PC-9 (cell line): ENCODE measurements at regions not wholly inside any gene's neighbourhood (a gene's known extent, or its start where the extent isn't known, plus 50 kb on each side); places are given as distances from the start of the nearest gene placed in this dataset.
"Not testable (repeated sequence)": the region's sequence is repeated elsewhere in the genome, so short reads cannot be mapped to it uniquely, and the experiment has no call there.

Source experiments
- BruUV-seq: library from RNA; stranded (reverse); fragments of 400-500 nt; replicated peaks from 2 replicates; lab custom pipeline; 2021; lab: Mats Ljungman, UMichigan
- CTCF ChIA-PET: fragments of 300-600 bp; sonication (Branson Sonifier 250); formaldehyde crosslinking; loops from one replicate; lab custom pipeline; 2022; ENCODE audit warnings: antibody characterized with exemption; lab: Charles Lee
- POLR2A ChIA-PET: fragments of 300-600 bp; sonication (Branson Sonifier 250); formaldehyde crosslinking; loops from one replicate; lab custom pipeline; 2022; ENCODE audit warnings: antibody characterized with exemption; ENCODE audit not compliant: unreplicated experiment; lab: Charles Lee
- DNase-seq, 2 experiments: peaks; one replicate each; pipeline versions ENCODE4 v3.0.0 to v3.0.0-alpha.2; 2015 to 2022; ENCODE audit warnings: mixed read lengths in 1 of 2
- H2AFZ ChIP-seq: fragments of 200-600 bp; sonication (generic); 2 replicates; pipeline ENCODE4 v1.8.1; 2017; ENCODE audit warnings: antibody characterized with exemption
- H3F3A ChIP-seq: fragments of 200-600 bp; sonication (generic); 2 replicates; pipeline ENCODE4 v1.8.1; 2017; ENCODE audit warnings: antibody characterized with exemption, mild to moderate bottlenecking, low read depth; ENCODE audit not compliant: insufficient read depth
- H3K27ac ChIP-seq: fragments of 200-600 bp; sonication (generic); 2 replicates; pipeline ENCODE4 v1.6.1; 2016; ENCODE audit warnings: mixed run types
- H3K27me3 ChIP-seq: fragments of 200-600 bp; sonication (generic); 2 replicates; pipeline ENCODE4 v1.6.1; 2016; ENCODE audit warnings: low read depth, mixed run types; ENCODE audit not compliant: insufficient read depth
- H3K36me3 ChIP-seq: fragments of 200-600 bp; sonication (generic); 2 replicates; pipeline ENCODE4 v1.6.1; 2016; ENCODE audit warnings: low read depth, mixed run types
- H3K4me1 ChIP-seq: fragments of 200-600 bp; sonication (generic); replicated peaks from 2 replicates; pipeline ENCODE4 v1.6.1; 2016; ENCODE audit warnings: mixed run types; ENCODE audit not compliant: insufficient read depth
- H3K4me2 ChIP-seq: fragments of 200-600 bp; sonication (generic); 2 replicates; pipeline ENCODE4 v1.6.1; 2017; ENCODE audit warnings: mixed run types
- H3K4me3 ChIP-seq: fragments of 200-600 bp; sonication (generic); 2 replicates; pipeline ENCODE4 v1.6.1; 2016; ENCODE audit warnings: mixed run types
- H3K79me2 ChIP-seq: fragments of 200-600 bp; sonication (generic); 2 replicates; pipeline ENCODE4 v1.6.1; 2017; ENCODE audit warnings: low read depth, mixed run types
- H3K9me2 ChIP-seq: fragments of 200-600 bp; sonication (generic); 2 replicates; pipeline ENCODE4 v1.8.1; 2017; ENCODE audit warnings: mild to moderate bottlenecking; ENCODE audit not compliant: insufficient read depth
- H3K9me3 ChIP-seq: fragments of 200-600 bp; sonication (generic); 2 replicates; pipeline ENCODE4 v1.8.1; 2016; ENCODE audit warnings: low read depth; ENCODE audit not compliant: insufficient read depth
- H4K20me1 ChIP-seq: fragments of 200-600 bp; sonication (generic); 2 replicates; pipeline ENCODE4 v1.8.1; 2017; ENCODE audit not compliant: insufficient read depth
- CTCF ChIP-seq: fragments of 200-600 bp; sonication (generic); conservative IDR thresholded peaks from 2 replicates; pipeline ENCODE4 v1.6.1; 2017; ENCODE audit warnings: mixed run types, antibody characterized with exemption, mild to moderate bottlenecking, moderate library complexity
- EZH2 ChIP-seq: fragments of 200-600 bp; sonication (generic); IDR thresholded peaks from 2 replicates; pipeline ENCODE4 v1.8.0; 2017; ENCODE audit warnings: antibody characterized with exemption, low read depth
- intact Hi-C: fragments of 100-400 bp; cut with micrococcal nuclease; formaldehyde crosslinking; loops from one replicate; pipeline ENCODE4 v1.10.0; 2022; ENCODE audit not compliant: unreplicated experiment

- H3K27me3 ChIP-seq: no peaks in the 10 kb centered on the region
- H3K4me3 ChIP-seq: no peak overlapping the region
- no peak overlapping the region for H2AFZ ChIP-seq
- H3K36me3 ChIP-seq: no peaks in the 10 kb centered on the region
- CTCF ChIA-PET: no interaction called here
- no peak for DNase-seq
- no peaks in the 10 kb centered on the region for H4K20me1 ChIP-seq
- intact Hi-C loops: no loop called here
- H3K4me2 ChIP-seq: no peak overlapping the region
- no peaks in the 10 kb centered on the region for H3F3A ChIP-seq
- no peaks in the 10 kb centered on the region for H3K4me1 ChIP-seq
- no TSS peak for BruUV-seq
- TF ChIP-seq EZH2 (no peak), CTCF (no peak)
- 0 out of 2 replicates have a peak, but pooled peaks cover 1% of the 10 kb centered on the region for H3K9me3 ChIP-seq
- no peak overlapping the region for H3K27ac ChIP-seq
- POLR2A ChIA-PET: no interaction called here
- H3K79me2 ChIP-seq: no peaks in the 10 kb centered on the region
- H3K9me2 ChIP-seq: no peaks in the 10 kb centered on the region
These were observed 350.8 kb upstream of the NT5C1B start for GRCh38 chr2:18940184-18940583.

GRCh38 chr2:18939740-18940139 lies 350.4 kb upstream of the NT5C1B start:
- POLR2A ChIA-PET, CTCF ChIA-PET: not testable (repeated sequence)

GRCh38 chr2:18934886-18935285 lies 345.5 kb upstream of the NT5C1B start:
- no peaks in the 10 kb centered on the region for H3K4me1 ChIP-seq
- CTCF ChIA-PET: no interaction called here
- POLR2A ChIA-PET: no interaction called here
- no peak for DNase-seq
- H2AFZ ChIP-seq: no peak overlapping the region
- H3K36me3 ChIP-seq: no peaks in the 10 kb centered on the region
- no peak overlapping the region for H3K4me3 ChIP-seq
- no peak overlapping the region for H3K27ac ChIP-seq
- H3K4me2 ChIP-seq: no peak overlapping the region
- no peaks in the 10 kb centered on the region for H3K9me2 ChIP-seq
- H3K9me3 ChIP-seq: 0 out of 2 replicates have a peak, but pooled peaks cover 7% of the 10 kb centered on the region
- TF ChIP-seq CTCF (no peak), EZH2 (no peak)
- BruUV-seq: no TSS peak
- H3K27me3 ChIP-seq: no peaks in the 10 kb centered on the region
- intact Hi-C loops: no loop called here
- no peaks in the 10 kb centered on the region for H4K20me1 ChIP-seq
- H3F3A ChIP-seq: no peaks in the 10 kb centered on the region
- no peaks in the 10 kb centered on the region for H3K79me2 ChIP-seq

More at GRCh38 chr2:18939740-18940139, 350.4 kb upstream of the NT5C1B start:
- DNase-seq, H2AFZ ChIP-seq, H3K4me3 ChIP-seq, H3K4me1 ChIP-seq, H3K36me3 ChIP-seq, H3F3A ChIP-seq, H3K9me2 ChIP-seq, H4K20me1 ChIP-seq, H3K27ac ChIP-seq, BruUV-seq, H3K27me3 ChIP-seq, H3K79me2 ChIP-seq, H3K4me2 ChIP-seq, intact Hi-C loops, H3K9me3 ChIP-seq: not testable (repeated sequence)

GRCh38 chr2:18932853-18933252 lies 343.5 kb upstream of the NT5C1B start:
- Histone ChIP-seq H3K9me2 (no peaks in the 10 kb centered on the region), H3K79me2 (no peaks in the 10 kb centered on the region), H3K4me2 (no peak overlapping the region), H3K27ac (no peak overlapping the region), H3K36me3 (no peaks in the 10 kb centered on the region), H3K4me3 (no peak overlapping the region), H3K4me1 (no peaks in the 10 kb centered on the region), H3K9me3 (0 out of 2 replicates have a peak, but pooled peaks cover 7% of the 10 kb centered on the region), H4K20me1 (no peaks in the 10 kb centered on the region), H3F3A (no peaks in the 10 kb centered on the region), H2AFZ (no peak overlapping the region), H3K27me3 (no peaks in the 10 kb centered on the region)
- BruUV-seq: no TSS peak
- DNase-seq: no peak
- ChIA-PET POLR2A (no interaction called here), CTCF (no interaction called here)
- intact Hi-C loops: no loop called here
- TF ChIP-seq CTCF: no peak
- no peak for TF ChIP-seq EZH2
